ENCODE measurements at regions not wholly inside any gene's neighbourhood (a gene's known extent, or its start where the extent isn't known, plus 50 kb on each side); places are given as distances from the start of the nearest gene placed in this dataset.

GRCh38 chr9:84152204-84152603, 171.6 kb downstream of the RMI1 start:
- no peak overlapping the region for H2AFZ ChIP-seq
- no peaks in the 10 kb centered on the region for H3F3A ChIP-seq (replicated peaks; ENCODE audit: low read depth)
- no peaks in the 10 kb centered on the region for H3K79me2 ChIP-seq (replicated peaks; ENCODE audit: insufficient read depth)
- Mint-ChIP-seq H3K4me3 (no peak overlapping the region), H3K27me3 (ENCODE audit: insufficient read depth, low read depth, poor library complexity) (peaks cover 24% of the 10 kb centered on the region), H3K9me3 (no peaks in the 10 kb centered on the region), H3K4me1 (peaks cover 18% of the 10 kb centered on the region), H3K36me3 (ENCODE audit: low read depth) (no peaks in the 10 kb centered on the region), H3K27ac (no peak overlapping the region)
- TF ChIP-seq ZNF114 (CRISPR knock-in tag; IDR thresholded peaks at IDR 0.05) (no peak), CTCF (conservative IDR thresholded peaks at IDR 0.05; ENCODE audit: low read depth in 2 of 2) (no peak), POLR2AphosphoS5 (IDR thresholded peaks at IDR 0.05; ENCODE audit: low read depth) (no peak), EZH2phosphoT487 (IDR thresholded peaks at IDR 0.05; ENCODE audit: unreplicated experiment) (no peak), JUNB (IDR thresholded peaks at IDR 0.05; ENCODE audit: unreplicated experiment) (no peak), ZNF462 (CRISPR knock-in tag; IDR thresholded peaks at IDR 0.05) (no peak), STAT1 (IDR thresholded peaks at IDR 0.05; ENCODE audit: unreplicated experiment) (no peak), NANOG (IDR thresholded peaks at IDR 0.05; ENCODE audit: borderline replicate concordance) (no peak), ETS1 (IDR thresholded peaks at IDR 0.05) (no peak)
- DNase-seq (ENCODE audit: low spot score) (no peak), ATAC-seq (no peak)
- H3K4me1 ChIP-seq (ENCODE audit: insufficient read depth) = peaks cover 17% of the 10 kb centered on the region
- H3K9me2 ChIP-seq (ENCODE audit: insufficient read depth) = no peaks in the 10 kb centered on the region
- H3K4me3 ChIP-seq = no peak overlapping the region
- H3K36me3 ChIP-seq (ENCODE audit: insufficient read depth) = no peaks in the 10 kb centered on the region
- peaks cover 72% of the 10 kb centered on the region for H3K27me3 ChIP-seq (ENCODE audit: insufficient read depth)
- no peak overlapping the region for H3K27ac ChIP-seq (ENCODE audit: low read depth)
- H4K20me1 ChIP-seq (replicated peaks; ENCODE audit: insufficient read depth) = no peaks in the 10 kb centered on the region; the same call in none of the 2 replicates
- H3K4me2 ChIP-seq = no peak overlapping the region

Data from GM23338 (cell line).